HEK293 (cell line): ENCODE measurements at regions not wholly inside any gene's neighbourhood (a gene's known extent, or its start where the extent isn't known, plus 50 kb on each side); places are given as distances from the start of the nearest gene placed in this dataset.

Experiments used
- KLF10 ChIP-seq: fragments of 450-650 bp; IDR thresholded peaks from 2 replicates; pipeline ENCODE4 v1.5.1; 2018; ENCODE audit warnings: missing biosample characterization, mild to moderate bottlenecking, missing genetic modification characterization
- ZNF23 ChIP-seq: fragments of 450-650 bp; formaldehyde crosslinking; IDR thresholded peaks from 2 replicates; pipeline ENCODE4 v1.5.1; 2016; ENCODE audit warnings: missing biosample characterization, missing genetic modification characterization, borderline replicate concordance
- ZNF629 ChIP-seq: fragments of 450-650 bp; formaldehyde crosslinking; IDR thresholded peaks from 2 replicates; pipeline ENCODE4 v1.5.1; 2017; ENCODE audit warnings: missing biosample characterization, missing genetic modification characterization
- ZNF707 ChIP-seq: fragments of 450-650 bp; formaldehyde crosslinking; IDR thresholded peaks from 2 replicates; pipeline ENCODE4 v1.5.1; 2016; ENCODE audit warnings: missing biosample characterization, missing genetic modification characterization
- TF ChIP-seq, protein P1 (sequence below): fragments of 450-650 bp; formaldehyde crosslinking; IDR thresholded peaks from 2 replicates; pipeline ENCODE4 v1.5.1; 2016; ENCODE audit warnings: missing biosample characterization, missing genetic modification characterization

- TF ChIP-seq, protein P1, sequence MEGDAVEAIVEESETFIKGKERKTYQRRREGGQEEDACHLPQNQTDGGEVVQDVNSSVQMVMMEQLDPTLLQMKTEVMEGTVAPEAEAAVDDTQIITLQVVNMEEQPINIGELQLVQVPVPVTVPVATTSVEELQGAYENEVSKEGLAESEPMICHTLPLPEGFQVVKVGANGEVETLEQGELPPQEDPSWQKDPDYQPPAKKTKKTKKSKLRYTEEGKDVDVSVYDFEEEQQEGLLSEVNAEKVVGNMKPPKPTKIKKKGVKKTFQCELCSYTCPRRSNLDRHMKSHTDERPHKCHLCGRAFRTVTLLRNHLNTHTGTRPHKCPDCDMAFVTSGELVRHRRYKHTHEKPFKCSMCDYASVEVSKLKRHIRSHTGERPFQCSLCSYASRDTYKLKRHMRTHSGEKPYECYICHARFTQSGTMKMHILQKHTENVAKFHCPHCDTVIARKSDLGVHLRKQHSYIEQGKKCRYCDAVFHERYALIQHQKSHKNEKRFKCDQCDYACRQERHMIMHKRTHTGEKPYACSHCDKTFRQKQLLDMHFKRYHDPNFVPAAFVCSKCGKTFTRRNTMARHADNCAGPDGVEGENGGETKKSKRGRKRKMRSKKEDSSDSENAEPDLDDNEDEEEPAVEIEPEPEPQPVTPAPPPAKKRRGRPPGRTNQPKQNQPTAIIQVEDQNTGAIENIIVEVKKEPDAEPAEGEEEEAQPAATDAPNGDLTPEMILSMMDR: no peak
- TF ChIP-seq ZNF629 (tag by site-specific recombination) (no peak), ZNF707 (no peak), KLF10 (tag by site-specific recombination) (no peak), ZNF23 (tag by site-specific recombination) (no peak)
Measured at GRCh38 chr17:56083475-56083874, 69.8 kb upstream of the ANKFN1 start.
